Activated naive CD4-positive, alpha-beta T cell treated with anti-CD3 and anti-CD28 coated beads, Interleukin-2, amount 50 U/mL, for 24 hours (primary cell): ENCODE measurements at regions not wholly inside any gene's neighbourhood (a gene's known extent, or its start where the extent isn't known, plus 50 kb on each side); places are given as distances from the start of the nearest gene placed in this dataset.

Source experiments
- H3K27ac Mint-ChIP-seq: one replicate; pipeline ENCODE4 v1.8.0; 2021; ENCODE audit warnings: mild to moderate bottlenecking, mixed read lengths
- H3K27me3 Mint-ChIP-seq: one replicate; pipeline ENCODE4 v1.8.0; 2021; ENCODE audit warnings: mixed read lengths
- H3K36me3 Mint-ChIP-seq: one replicate; pipeline ENCODE4 v1.8.0; 2021; ENCODE audit warnings: mixed read lengths
- H3K4me1 Mint-ChIP-seq: one replicate; pipeline ENCODE4 v1.8.0; 2021; ENCODE audit warnings: mixed read lengths
- H3K4me3 Mint-ChIP-seq: one replicate; pipeline ENCODE4 v1.8.0; 2021; ENCODE audit warnings: mild to moderate bottlenecking, mixed read lengths
- H3K9me3 Mint-ChIP-seq: one replicate; pipeline ENCODE4 v1.8.0; 2021; ENCODE audit warnings: mixed read lengths

- Mint-ChIP-seq H3K4me3 (no peak overlapping the region), H3K36me3 (no peaks in the 10 kb centered on the region), H3K27ac (no peak overlapping the region), H3K4me1 (peaks cover 15% of the 10 kb centered on the region), H3K9me3 (no peaks in the 10 kb centered on the region), H3K27me3 (no peaks in the 10 kb centered on the region)
Observed at GRCh38 chr3:87332789-87333188, 56.4 kb upstream of the POU1F1 start.

- H3K27me3 Mint-ChIP-seq = peaks cover 3% of the 10 kb centered on the region
- H3K4me1 Mint-ChIP-seq = peaks cover 15% of the 10 kb centered on the region
- no peaks in the 10 kb centered on the region for H3K36me3 Mint-ChIP-seq
- H3K9me3 Mint-ChIP-seq = no peaks in the 10 kb centered on the region
- H3K27ac Mint-ChIP-seq = no peak overlapping the region
- no peak overlapping the region for H3K4me3 Mint-ChIP-seq
Observed at GRCh38 chr3:87329065-87329464, 52.7 kb upstream of the POU1F1 start.
